Loucy (cell line): ENCODE measurements at regions not wholly inside any gene's neighbourhood (a gene's known extent, or its start where the extent isn't known, plus 50 kb on each side); places are given as distances from the start of the nearest gene placed in this dataset.

Experiments used
- CTCF ChIP-seq: fragments of 200-600 bp; sonication (generic); conservative IDR thresholded peaks from 2 replicates; pipeline ENCODE4 v1.5.1; 2014; ENCODE audit warnings: mild to moderate bottlenecking, antibody characterized with exemption, low read length
- EZH2phosphoT487 ChIP-seq: fragments of 200-600 bp; IDR thresholded peaks from 2 replicates; pipeline ENCODE4 v1.6.1; 2018; ENCODE audit warnings: antibody characterized with exemption, mild to moderate bottlenecking, moderate library complexity, borderline replicate concordance

GRCh38 chr1:87842156-87842555 is 513.5 kb downstream of the LMO4 start:
- no peak for TF ChIP-seq CTCF
- TF ChIP-seq EZH2phosphoT487, result no peak
